ENCODE measurements at regions not wholly inside any gene's neighbourhood (a gene's known extent, or its start where the extent isn't known, plus 50 kb on each side); places are given as distances from the start of the nearest gene placed in this dataset.

DNA sequence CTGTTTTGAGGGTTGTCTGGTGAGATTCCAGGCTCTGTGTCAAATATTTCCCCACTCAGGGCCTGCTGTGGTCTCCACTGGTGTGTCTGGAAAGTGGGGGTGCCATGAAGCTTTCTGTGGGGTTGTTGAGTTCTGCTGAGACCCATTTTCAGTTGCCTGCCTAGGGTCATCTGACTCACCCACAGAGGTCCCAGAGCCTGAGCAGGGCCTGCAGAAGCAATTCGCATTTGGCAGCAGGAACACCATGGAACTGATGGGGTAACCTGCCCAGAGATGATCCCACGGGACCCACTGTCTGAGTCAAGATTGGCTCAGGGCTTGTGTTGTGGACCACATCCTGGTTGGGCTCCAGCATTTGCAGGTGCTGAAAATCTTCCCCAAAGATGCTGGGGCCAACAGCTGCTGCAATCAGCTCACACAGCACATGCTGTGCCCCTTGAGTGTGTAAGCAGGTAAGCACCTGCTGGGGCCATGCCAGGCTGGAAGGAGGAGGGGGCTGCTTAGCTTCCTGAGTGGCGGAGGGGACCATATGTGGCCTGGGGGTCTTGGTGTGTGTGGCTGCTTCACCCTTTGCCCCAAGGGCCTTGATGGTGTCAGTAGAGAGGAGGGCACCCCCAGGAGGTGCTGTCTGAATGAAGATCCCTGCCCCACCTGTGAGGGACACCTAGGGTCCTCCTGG lies 1726.1 kb downstream of the TP53TG3F start:
- TF ChIP-seq NFRKB (IDR thresholded peaks at IDR 0.05) (no peak), BHLHE40 (IDR thresholded peaks at IDR 0.05; ENCODE audit: borderline replicate concordance) (no peak), FOXK2 (IDR thresholded peaks at IDR 0.05) (no peak), SUZ12 (IDR thresholded peaks at IDR 0.05) (no peak), L3MBTL2 (conservative IDR thresholded peaks at IDR 0.05) (no peak), SP1 (IDR thresholded peaks at IDR 0.05) (no peak)
- TF ChIP-seq, protein P1, sequence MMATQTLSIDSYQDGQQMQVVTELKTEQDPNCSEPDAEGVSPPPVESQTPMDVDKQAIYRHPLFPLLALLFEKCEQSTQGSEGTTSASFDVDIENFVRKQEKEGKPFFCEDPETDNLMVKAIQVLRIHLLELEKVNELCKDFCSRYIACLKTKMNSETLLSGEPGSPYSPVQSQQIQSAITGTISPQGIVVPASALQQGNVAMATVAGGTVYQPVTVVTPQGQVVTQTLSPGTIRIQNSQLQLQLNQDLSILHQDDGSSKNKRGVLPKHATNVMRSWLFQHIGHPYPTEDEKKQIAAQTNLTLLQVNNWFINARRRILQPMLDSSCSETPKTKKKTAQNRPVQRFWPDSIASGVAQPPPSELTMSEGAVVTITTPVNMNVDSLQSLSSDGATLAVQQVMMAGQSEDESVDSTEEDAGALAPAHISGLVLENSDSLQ (IDR thresholded peaks at IDR 0.05): no peak

Measured in HEK293T (cell line).